ENCODE measurements at regions not wholly inside any gene's neighbourhood (a gene's known extent, or its start where the extent isn't known, plus 50 kb on each side); places are given as distances from the start of the nearest gene placed in this dataset.
"Not testable (repeated sequence)": the region's sequence is repeated elsewhere in the genome, so short reads cannot be mapped to it uniquely, and the experiment has no call there.

DNA sequence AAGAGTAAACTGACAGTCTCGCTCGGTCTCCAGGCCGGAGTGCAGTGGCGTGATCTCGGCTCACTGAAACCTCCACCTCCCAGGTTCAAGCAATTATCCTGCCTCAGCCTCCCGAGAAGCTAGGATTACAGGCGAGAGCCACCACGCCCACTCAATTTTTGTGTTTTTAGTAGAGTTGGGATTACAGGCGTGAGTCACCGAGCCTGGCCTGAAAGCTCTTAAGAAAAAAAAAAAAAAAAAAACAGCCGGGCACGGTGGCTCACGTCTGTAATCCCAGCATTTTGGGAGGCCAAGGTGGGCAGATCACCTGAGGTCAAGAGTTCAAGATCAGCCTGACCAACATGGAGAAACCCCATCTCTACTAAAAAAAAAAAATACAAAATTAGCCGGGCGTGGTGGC is 55.3 kb upstream of the THOC2 start:
- DNase-seq (ENCODE audit: low read depth in 1 of 2, low spot score in 1 of 2); CTCF ChIA-PET; H3K9me3 ChIP-seq; H3K4me1 ChIP-seq; FAIRE-seq; H3K4me3 ChIP-seq; ATAC-seq: not testable (repeated sequence)
- POLR2A ChIA-PET, result interaction anchor here (0.6 kb wide), 1 partner anchor 93 kb away, joined by 3 read pairs; no protein-coding TSS in a partner anchor
- Histone ChIP-seq H3K27ac (peak overlapping the region; percentile 25 to 34; a peak in 2 of 6 replicates), H3K4me2 (peak overlapping the region; percentile 3; the same call in 1 of the 3 replicates)
- WGBS (ENCODE audit: missing lambda C conversion rate), result 73% methylated on average over 14 of the region's 15 CpGs

DNA sequence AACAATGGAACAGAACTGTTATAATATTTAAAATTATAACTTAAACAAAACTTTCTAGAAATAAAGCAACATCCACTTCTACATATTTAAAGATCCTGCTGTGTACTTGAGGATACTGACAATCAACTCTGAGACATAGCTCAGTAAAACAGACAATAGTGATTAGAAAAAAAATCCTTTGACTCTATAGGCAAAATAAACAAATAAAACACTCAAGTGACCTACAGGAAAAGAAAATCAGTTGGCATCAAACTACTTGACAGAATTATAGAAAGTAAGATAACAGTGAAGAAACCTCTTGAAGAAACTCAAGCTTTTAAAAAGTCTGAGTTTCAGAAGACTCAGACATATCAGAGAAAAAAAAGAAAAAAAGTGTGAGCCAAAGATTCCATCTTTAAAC is 55.9 kb upstream of the THOC2 start:
- Histone ChIP-seq H3K27ac (peak overlapping the region; percentile 25 to 34; a peak in 2 of 6 replicates), H3K4me1 (peaks cover 7% of the 10 kb centered on the region; the same call in 2 of the 3 replicates), H3K4me3 (no peak overlapping the region), H3K9me3 (no peaks in the 10 kb centered on the region), H3K4me2 (peak overlapping the region; percentile 3; the same call in 1 of the 3 replicates)
- no peak for ATAC-seq
- ChIA-PET CTCF (interaction anchor here (1.3 kb wide), 1 partner anchor 45 kb away, joined by 4 read pairs; no protein-coding TSS in a partner anchor), POLR2A (no interaction called here)
- no peak for DNase-seq (ENCODE audit: low read depth in 1 of 2, low spot score in 1 of 2)
- FAIRE-seq, result peak; percentile 49
- TF ChIP-seq POLR2A (IDR thresholded peaks at IDR 0.05; ENCODE audit: low read length), result no peak
- no peak for TF ChIP-seq HOXB13 (CRISPR knock-in tag; IDR thresholded peaks at IDR 0.05; ENCODE audit: low read depth)
- no peak for TF ChIP-seq EP300 (IDR thresholded peaks at IDR 0.05)
- no peak for TF ChIP-seq CBX2 (IDR thresholded peaks at IDR 0.05; ENCODE audit: borderline replicate concordance, low read depth)
- TF ChIP-seq EHF (CRISPR knock-in tag; IDR thresholded peaks at IDR 0.05), result no peak
- TF ChIP-seq ELK1 (IDR thresholded peaks at IDR 0.05; ENCODE audit: low read depth, low read length), result no peak
- no peak for TF ChIP-seq ZC3H11A (IDR thresholded peaks at IDR 0.05)
- no peak for TF ChIP-seq TFCP2L1 (CRISPR knock-in tag; IDR thresholded peaks at IDR 0.05)
- TF ChIP-seq, protein P1, sequence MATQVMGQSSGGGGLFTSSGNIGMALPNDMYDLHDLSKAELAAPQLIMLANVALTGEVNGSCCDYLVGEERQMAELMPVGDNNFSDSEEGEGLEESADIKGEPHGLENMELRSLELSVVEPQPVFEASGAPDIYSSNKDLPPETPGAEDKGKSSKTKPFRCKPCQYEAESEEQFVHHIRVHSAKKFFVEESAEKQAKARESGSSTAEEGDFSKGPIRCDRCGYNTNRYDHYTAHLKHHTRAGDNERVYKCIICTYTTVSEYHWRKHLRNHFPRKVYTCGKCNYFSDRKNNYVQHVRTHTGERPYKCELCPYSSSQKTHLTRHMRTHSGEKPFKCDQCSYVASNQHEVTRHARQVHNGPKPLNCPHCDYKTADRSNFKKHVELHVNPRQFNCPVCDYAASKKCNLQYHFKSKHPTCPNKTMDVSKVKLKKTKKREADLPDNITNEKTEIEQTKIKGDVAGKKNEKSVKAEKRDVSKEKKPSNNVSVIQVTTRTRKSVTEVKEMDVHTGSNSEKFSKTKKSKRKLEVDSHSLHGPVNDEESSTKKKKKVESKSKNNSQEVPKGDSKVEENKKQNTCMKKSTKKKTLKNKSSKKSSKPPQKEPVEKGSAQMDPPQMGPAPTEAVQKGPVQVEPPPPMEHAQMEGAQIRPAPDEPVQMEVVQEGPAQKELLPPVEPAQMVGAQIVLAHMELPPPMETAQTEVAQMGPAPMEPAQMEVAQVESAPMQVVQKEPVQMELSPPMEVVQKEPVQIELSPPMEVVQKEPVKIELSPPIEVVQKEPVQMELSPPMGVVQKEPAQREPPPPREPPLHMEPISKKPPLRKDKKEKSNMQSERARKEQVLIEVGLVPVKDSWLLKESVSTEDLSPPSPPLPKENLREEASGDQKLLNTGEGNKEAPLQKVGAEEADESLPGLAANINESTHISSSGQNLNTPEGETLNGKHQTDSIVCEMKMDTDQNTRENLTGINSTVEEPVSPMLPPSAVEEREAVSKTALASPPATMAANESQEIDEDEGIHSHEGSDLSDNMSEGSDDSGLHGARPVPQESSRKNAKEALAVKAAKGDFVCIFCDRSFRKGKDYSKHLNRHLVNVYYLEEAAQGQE (IDR thresholded peaks at IDR 0.05), result no peak
- TF ChIP-seq EHMT2 (IDR thresholded peaks at IDR 0.05; ENCODE audit: low read depth), result no peak
- TF ChIP-seq, protein P2, sequence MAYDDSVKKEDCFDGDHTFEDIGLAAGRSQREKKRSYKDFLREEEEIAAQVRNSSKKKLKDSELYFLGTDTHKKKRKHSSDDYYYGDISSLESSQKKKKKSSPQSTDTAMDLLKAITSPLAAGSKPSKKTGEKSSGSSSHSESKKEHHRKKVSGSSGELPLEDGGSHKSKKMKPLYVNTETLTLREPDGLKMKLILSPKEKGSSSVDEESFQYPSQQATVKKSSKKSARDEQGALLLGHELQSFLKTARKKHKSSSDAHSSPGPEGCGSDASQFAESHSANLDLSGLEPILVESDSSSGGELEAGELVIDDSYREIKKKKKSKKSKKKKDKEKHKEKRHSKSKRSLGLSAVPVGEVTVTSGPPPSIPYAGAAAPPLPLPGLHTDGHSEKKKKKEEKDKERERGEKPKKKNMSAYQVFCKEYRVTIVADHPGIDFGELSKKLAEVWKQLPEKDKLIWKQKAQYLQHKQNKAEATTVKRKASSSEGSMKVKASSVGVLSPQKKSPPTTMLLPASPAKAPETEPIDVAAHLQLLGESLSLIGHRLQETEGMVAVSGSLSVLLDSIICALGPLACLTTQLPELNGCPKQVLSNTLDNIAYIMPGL (CRISPR knock-in tag; IDR thresholded peaks at IDR 0.05; ENCODE audit: borderline replicate concordance), result no peak
- no peak for TF ChIP-seq ZSCAN20 (CRISPR knock-in tag; IDR thresholded peaks at IDR 0.05)
- TF ChIP-seq RAD21 (conservative IDR thresholded peaks at IDR 0.05 in 1 of 2, IDR thresholded peaks at IDR 0.05 in 1 of 2), result no peak

GRCh38 chrX:123797543-123798447 is 62.1 kb upstream of the XIAP start:
- WGBS (ENCODE audit: missing lambda C conversion rate), result 82% methylated on average over 8 of the region's 8 CpGs
- H3K4me3 ChIP-seq, result no peak overlapping the region
- no peak for TF ChIP-seq ZSCAN20 (CRISPR knock-in tag; IDR thresholded peaks at IDR 0.05)
- TF ChIP-seq TP53 (CRISPR knock-in tag; IDR thresholded peaks at IDR 0.05), result no peak
- no peak for TF ChIP-seq MYC (IDR thresholded peaks at IDR 0.05; ENCODE audit: borderline replicate concordance, low read length)
- no peak for TF ChIP-seq CBX2 (IDR thresholded peaks at IDR 0.05; ENCODE audit: borderline replicate concordance, low read depth)
- TF ChIP-seq HOXA7 (CRISPR knock-in tag; IDR thresholded peaks at IDR 0.05), result no peak
- no peak for TF ChIP-seq KDM1A (IDR thresholded peaks at IDR 0.05; ENCODE audit: low read depth)
- POLR2A ChIA-PET, result interaction anchor here (0.8 kb wide), 1 partner anchor 20 kb away, joined by 3 read pairs; no protein-coding TSS in a partner anchor
- peak overlapping the region; percentile 46 for H3K4me2 ChIP-seq
- peak overlapping the region; percentile 66 to 85 for H3K27ac ChIP-seq
- peaks cover 26% of the 10 kb centered on the region for H3K4me1 ChIP-seq
- H3K9me3 ChIP-seq, result no peaks in the 10 kb centered on the region
- CTCF ChIA-PET, result no interaction called here
- FAIRE-seq (no peak), DNase-seq (ENCODE audit: low read depth in 1 of 2, low spot score in 1 of 2) (peak in 1 of 2 experiments; percentile 47), ATAC-seq (peak; percentile 50 to 80; a peak in 3 of 6 replicates)

DNA sequence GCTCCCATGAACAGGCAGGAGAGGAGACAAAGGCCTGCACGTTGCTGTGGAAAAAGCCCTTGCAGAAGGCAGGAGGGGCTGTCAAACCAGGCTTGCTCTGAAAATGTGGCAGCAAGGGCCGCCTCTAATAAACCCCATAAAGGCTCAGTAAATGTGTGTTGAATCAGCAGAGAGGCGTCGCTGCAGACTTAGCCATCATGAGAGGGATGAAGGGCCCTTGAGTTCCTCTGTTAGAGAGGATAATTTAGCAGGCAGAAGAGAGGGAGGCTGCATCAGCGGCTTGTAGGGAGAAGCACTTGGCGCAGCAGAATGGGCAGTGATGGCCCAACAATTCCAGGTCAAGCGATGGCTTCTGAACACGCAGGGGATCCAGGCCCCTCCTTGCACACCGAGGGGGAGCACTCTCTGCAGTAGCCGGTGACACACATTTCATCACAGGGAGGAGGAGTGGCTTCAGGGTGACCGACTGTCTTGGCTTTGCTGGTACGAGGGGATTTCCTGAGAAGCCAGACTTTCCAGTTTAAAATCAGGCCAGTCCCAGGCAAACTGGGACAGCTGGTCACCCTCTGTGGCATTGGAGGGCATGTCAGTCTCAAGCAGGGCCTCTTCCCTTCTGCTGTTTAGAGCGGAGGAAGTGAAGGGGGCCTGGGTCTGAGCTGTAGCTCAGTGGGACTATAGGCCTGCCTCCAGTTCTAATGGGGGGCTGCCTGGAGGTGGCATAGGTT is 61.0 kb upstream of the XIAP start:
- CTCF ChIA-PET, result interaction anchor here (0.6 to 1.3 kb wide), 4 partner anchors 9 to 34 kb away, joined by 3 to 9 read pairs (median 3); no protein-coding TSS in a partner anchor
- not testable (repeated sequence) for DNase-seq (ENCODE audit: low read depth in 1 of 2, low spot score in 1 of 2)

More for the DNA sequence above, 61.0 kb upstream of the XIAP start:
- POLR2A ChIA-PET, H3K4me3 ChIP-seq, ATAC-seq, H3K9me3 ChIP-seq, H3K4me2 ChIP-seq: not testable (repeated sequence)
- peak; percentile 56 for FAIRE-seq
- H3K4me1 ChIP-seq, result peaks cover 35% of the 10 kb centered on the region
- 80% methylated on average over 12 of the region's 13 CpGs for WGBS (ENCODE audit: missing lambda C conversion rate)
- peak overlapping the region; percentile 38 to 75; a peak in 5 of 6 replicates for H3K27ac ChIP-seq
